ENCODE measurements at regions not wholly inside any gene's neighbourhood (a gene's known extent, or its start where the extent isn't known, plus 50 kb on each side); places are given as distances from the start of the nearest gene placed in this dataset.
"Not testable (repeated sequence)": the region's sequence is repeated elsewhere in the genome, so short reads cannot be mapped to it uniquely, and the experiment has no call there.

GRCh38 chr2:145524303-145524702 lies 1004.4 kb upstream of the ZEB2 start:
- H3K27ac ChIP-seq = no peak overlapping the region
- no peak overlapping the region for H3K4me3 ChIP-seq
- DNase-seq = no peak
- 40 to 60% methylated on average over 6 of the region's 6 CpGs for WGBS, 2 donors
- TF ChIP-seq POLR2A (IDR thresholded peaks at IDR 0.05) (no peak), CTCF (IDR thresholded peaks at IDR 0.05) (no peak)
- intact Hi-C loops (cut with DNase I; ENCODE audit: low total_unique reads) = no loop called here
- H3K9me3 ChIP-seq = no peaks in the 10 kb centered on the region
- no peaks in the 10 kb centered on the region for H3K27me3 ChIP-seq
- no peaks in the 10 kb centered on the region for H3K36me3 ChIP-seq (ENCODE audit: low read depth, missing control alignments)
- no peaks in the 10 kb centered on the region for H3K4me1 ChIP-seq

GRCh38 chr2:145519254-145519653 lies 999.3 kb upstream of the ZEB2 start:
- H3K4me3 ChIP-seq; H3K36me3 ChIP-seq (ENCODE audit: low read depth, missing control alignments); H3K4me1 ChIP-seq; intact Hi-C loops (cut with DNase I; ENCODE audit: low total_unique reads); DNase-seq; H3K27ac ChIP-seq; H3K27me3 ChIP-seq; H3K9me3 ChIP-seq: not testable (repeated sequence)
- 91 to 97% methylated on average over 5 of the region's 5 CpGs for WGBS, 2 donors

GRCh38 chr2:145511946-145512345 lies 992.0 kb upstream of the ZEB2 start:
- Histone ChIP-seq H3K4me3 (no peak overlapping the region), H3K27ac (no peak overlapping the region), H3K4me1 (no peaks in the 10 kb centered on the region), H3K9me3 (no peaks in the 10 kb centered on the region), H3K36me3 (ENCODE audit: low read depth, missing control alignments) (no peaks in the 10 kb centered on the region), H3K27me3 (no peaks in the 10 kb centered on the region)
- no peak for DNase-seq
- WGBS, 2 donors = 87 to 92% methylated on average over 4 of the region's 4 CpGs
- intact Hi-C loops (cut with DNase I; ENCODE audit: low total_unique reads) = no loop called here
- TF ChIP-seq CTCF (IDR thresholded peaks at IDR 0.05) (no peak), POLR2A (IDR thresholded peaks at IDR 0.05) (no peak)

- Histone ChIP-seq H3K4me1 (no peaks in the 10 kb centered on the region), H3K36me3 (ENCODE audit: low read depth, missing control alignments) (no peaks in the 10 kb centered on the region), H3K9me3 (no peaks in the 10 kb centered on the region), H3K4me3 (no peak overlapping the region), H3K27me3 (no peaks in the 10 kb centered on the region), H3K27ac (no peak overlapping the region)
- intact Hi-C loops (cut with DNase I; ENCODE audit: low total_unique reads) = no loop called here
- no peak for DNase-seq
- 79 to 84% methylated on average over 3 of the region's 3 CpGs for WGBS, 2 donors
- TF ChIP-seq POLR2A (IDR thresholded peaks at IDR 0.05) (no peak), CTCF (IDR thresholded peaks at IDR 0.05) (no peak)
Measured at GRCh38 chr2:145503511-145503910, 983.6 kb upstream of the ZEB2 start.

GRCh38 chr2:145501920-145502319 lies 982.0 kb upstream of the ZEB2 start:
- Histone ChIP-seq H3K36me3 (ENCODE audit: low read depth, missing control alignments) (no peaks in the 10 kb centered on the region), H3K27me3 (no peaks in the 10 kb centered on the region), H3K4me1 (no peaks in the 10 kb centered on the region), H3K9me3 (no peaks in the 10 kb centered on the region), H3K4me3 (no peak overlapping the region), H3K27ac (no peak overlapping the region)
- intact Hi-C loops (cut with DNase I; ENCODE audit: low total_unique reads) = no loop called here
- TF ChIP-seq CTCF (IDR thresholded peaks at IDR 0.05) (no peak), POLR2A (IDR thresholded peaks at IDR 0.05) (no peak)
- 90 to 95% methylated on average over 2 to 3 of the region's 3 CpGs for WGBS, 2 donors
- DNase-seq = no peak

Measured in testis (tissue), 2 donors.